ENCODE measurements at regions not wholly inside any gene's neighbourhood (a gene's known extent, or its start where the extent isn't known, plus 50 kb on each side); places are given as distances from the start of the nearest gene placed in this dataset.
"Not testable (repeated sequence)": the region's sequence is repeated elsewhere in the genome, so short reads cannot be mapped to it uniquely, and the experiment has no call there.

GRCh38 chr1:181930187-181930586, 131.3 kb downstream of the ZNF648 start:
- ATAC-seq (ENCODE audit: low read depth in 2 of 2) (no peak), DNase-seq (no peak)
- Mint-ChIP-seq H3K27ac (no peak overlapping the region), H3K36me3 (no peaks in the 10 kb centered on the region), H3K4me1 (no peaks in the 10 kb centered on the region), H3K4me3 (no peak overlapping the region), H3K27me3 (peaks cover 0 to 7% (median 0%) of the 10 kb centered on the region in 3 donors), H3K9me3 (peaks cover 0 to 7% (median 0%) of the 10 kb centered on the region in 7 donors)

- ATAC-seq (ENCODE audit: low read depth in 2 of 2) = no peak
- no peak overlapping the region for H3K4me3 Mint-ChIP-seq
- no peaks in the 10 kb centered on the region for H3K4me1 Mint-ChIP-seq
- H3K36me3 Mint-ChIP-seq = no peaks in the 10 kb centered on the region
- no peak overlapping the region for H3K27ac Mint-ChIP-seq
- H3K9me3 Mint-ChIP-seq = peaks cover 0 to 13% (median 5%) of the 10 kb centered on the region in 7 donors
- no peak for DNase-seq
- peaks cover 0 to 7% (median under 1%) of the 10 kb centered on the region in 3 donors for H3K27me3 Mint-ChIP-seq
These were observed 134.8 kb downstream of the ZNF648 start for GRCh38 chr1:181926697-181927096.

GRCh38 chr1:181924034-181924433, 137.5 kb downstream of the ZNF648 start:
- H3K4me3 Mint-ChIP-seq; DNase-seq; H3K4me1 Mint-ChIP-seq; ATAC-seq (ENCODE audit: low read depth in 2 of 2); H3K27me3 Mint-ChIP-seq; H3K27ac Mint-ChIP-seq; H3K36me3 Mint-ChIP-seq: not testable (repeated sequence)
- H3K9me3 Mint-ChIP-seq = peaks cover 0 to 14% (median 5%) of the 10 kb centered on the region in 7 donors

GRCh38 chr1:181919542-181919941, 142.0 kb downstream of the ZNF648 start:
- Mint-ChIP-seq H3K36me3 (no peaks in the 10 kb centered on the region), H3K27me3 (peaks cover 6 to 7% (median 6%) of the 10 kb centered on the region in 3 donors), H3K4me1 (no peaks in the 10 kb centered on the region), H3K4me3 (no peak overlapping the region), H3K9me3 (peaks cover under 1 to 21% (median 4%) of the 10 kb centered on the region in 7 donors), H3K27ac (no peak overlapping the region)
- no peak for ATAC-seq (ENCODE audit: low read depth in 2 of 2)
- DNase-seq = no peak

GRCh38 chr1:181918880-181919525, 142.5 kb downstream of the ZNF648 start:
- no peak for ATAC-seq (ENCODE audit: low read depth in 2 of 2)
- Mint-ChIP-seq H3K36me3 (no peaks in the 10 kb centered on the region), H3K4me3 (no peak overlapping the region), H3K27ac (no peak overlapping the region), H3K4me1 (no peaks in the 10 kb centered on the region), H3K9me3 (peaks cover 0 to 24% (median 4%) of the 10 kb centered on the region in 7 donors), H3K27me3 (peaks cover 6 to 7% (median 6%) of the 10 kb centered on the region in 3 donors)
- no peak for DNase-seq

- H3K4me3 Mint-ChIP-seq = no peak overlapping the region
- ATAC-seq (ENCODE audit: low read depth in 2 of 2) (no peak), DNase-seq (no peak)
- H3K9me3 Mint-ChIP-seq = peaks cover 0 to 20% (median 7%) of the 10 kb centered on the region in 7 donors
- H3K36me3 Mint-ChIP-seq = no peaks in the 10 kb centered on the region
- no peak overlapping the region for H3K27ac Mint-ChIP-seq
- no peaks in the 10 kb centered on the region for H3K4me1 Mint-ChIP-seq
- H3K27me3 Mint-ChIP-seq = peaks cover 8 to 15% (median 9%) of the 10 kb centered on the region in 3 donors
These were observed 149.8 kb downstream of the ZNF648 start for GRCh38 chr1:181911715-181912114.

GRCh38 chr1:181910905-181911304, 150.6 kb downstream of the ZNF648 start:
- Mint-ChIP-seq H3K36me3 (no peaks in the 10 kb centered on the region), H3K4me1 (no peaks in the 10 kb centered on the region), H3K27me3 (peaks cover 10 to 15% (median 11%) of the 10 kb centered on the region in 3 donors), H3K9me3 (peaks cover 0 to 16% (median 7%) of the 10 kb centered on the region in 7 donors), H3K4me3 (no peak overlapping the region), H3K27ac (no peak overlapping the region)
- ATAC-seq (ENCODE audit: low read depth in 2 of 2) = no peak
- no peak for DNase-seq

GRCh38 chr1:181909010-181909409, 152.5 kb downstream of the ZNF648 start:
- no peak overlapping the region for H3K4me3 Mint-ChIP-seq
- DNase-seq = no peak

GRCh38 chr1:181906631-181907030, 154.9 kb downstream of the ZNF648 start:
- no peak overlapping the region for H3K4me3 Mint-ChIP-seq
- peaks cover 10 to 23% (median 14%) of the 10 kb centered on the region in 3 donors for H3K27me3 Mint-ChIP-seq
- no peaks in the 10 kb centered on the region for H3K4me1 Mint-ChIP-seq
- H3K9me3 Mint-ChIP-seq = peaks cover 0 to 7% (median 4%) of the 10 kb centered on the region in 7 donors
- H3K36me3 Mint-ChIP-seq = no peaks in the 10 kb centered on the region
- H3K27ac Mint-ChIP-seq = no peak overlapping the region
- DNase-seq (no peak), ATAC-seq (ENCODE audit: low read depth in 2 of 2) (no peak)

More at GRCh38 chr1:181909010-181909409, 152.5 kb downstream of the ZNF648 start:
- Mint-ChIP-seq H3K27ac (no peak overlapping the region), H3K27me3 (peaks cover 10 to 21% (median 14%) of the 10 kb centered on the region in 3 donors), H3K4me1 (no peaks in the 10 kb centered on the region), H3K36me3 (no peaks in the 10 kb centered on the region), H3K9me3 (peaks cover 0 to 7% (median 4%) of the 10 kb centered on the region in 7 donors)
- ATAC-seq (ENCODE audit: low read depth in 2 of 2) = no peak

- H3K27me3 Mint-ChIP-seq = peaks cover 10 to 22% (median 11%) of the 10 kb centered on the region in 3 donors
- no peaks in the 10 kb centered on the region for H3K36me3 Mint-ChIP-seq
- ATAC-seq (ENCODE audit: low read depth in 2 of 2) (no peak), DNase-seq (no peak)
- H3K4me3 Mint-ChIP-seq = no peak overlapping the region
- H3K9me3 Mint-ChIP-seq = peaks cover 0 to 6% (median 3%) of the 10 kb centered on the region in 7 donors
- H3K27ac Mint-ChIP-seq = no peak overlapping the region
- no peaks in the 10 kb centered on the region for H3K4me1 Mint-ChIP-seq
These were observed 155.4 kb downstream of the ZNF648 start for GRCh38 chr1:181905944-181906597.

- DNase-seq (no peak), ATAC-seq (ENCODE audit: low read depth in 2 of 2) (no peak)
- H3K27me3 Mint-ChIP-seq = no peaks in the 10 kb centered on the region
- H3K27ac Mint-ChIP-seq = no peak overlapping the region
- no peak overlapping the region for H3K4me3 Mint-ChIP-seq
- no peaks in the 10 kb centered on the region for H3K36me3 Mint-ChIP-seq
- H3K9me3 Mint-ChIP-seq = no peaks in the 10 kb centered on the region
- H3K4me1 Mint-ChIP-seq = no peaks in the 10 kb centered on the region
These were observed 162.7 kb downstream of the ZNF648 start for GRCh38 chr1:181898773-181899172.

GRCh38 chr1:181896824-181897223, 164.7 kb downstream of the ZNF648 start:
- no peaks in the 10 kb centered on the region for H3K27me3 Mint-ChIP-seq

GRCh38 chr1:181894439-181894859, 167.1 kb downstream of the ZNF648 start:
- H3K27ac Mint-ChIP-seq = no peak overlapping the region
- no peak overlapping the region for H3K4me3 Mint-ChIP-seq
- no peaks in the 10 kb centered on the region for H3K36me3 Mint-ChIP-seq
- no peaks in the 10 kb centered on the region for H3K27me3 Mint-ChIP-seq
- ATAC-seq (ENCODE audit: low read depth in 2 of 2) = no peak
- DNase-seq = no peak
- H3K9me3 Mint-ChIP-seq = peaks cover 0 to 22% (median 6%) of the 10 kb centered on the region in 7 donors
- H3K4me1 Mint-ChIP-seq = no peaks in the 10 kb centered on the region

More at GRCh38 chr1:181896824-181897223, 164.7 kb downstream of the ZNF648 start:
- Mint-ChIP-seq H3K36me3 (no peaks in the 10 kb centered on the region), H3K9me3 (peaks cover 0 to 18% (median 5%) of the 10 kb centered on the region in 7 donors), H3K27ac (no peak overlapping the region), H3K4me3 (no peak overlapping the region), H3K4me1 (no peaks in the 10 kb centered on the region)
- no peak for DNase-seq
- no peak for ATAC-seq (ENCODE audit: low read depth in 2 of 2)

- Mint-ChIP-seq H3K27me3 (no peaks in the 10 kb centered on the region), H3K4me3 (no peak overlapping the region), H3K27ac (no peak overlapping the region), H3K4me1 (no peaks in the 10 kb centered on the region), H3K36me3 (no peaks in the 10 kb centered on the region), H3K9me3 (peaks cover 0 to 22% (median 6%) of the 10 kb centered on the region in 7 donors)
- no peak for ATAC-seq (ENCODE audit: low read depth in 2 of 2)
- no peak for DNase-seq
These were observed 167.6 kb downstream of the ZNF648 start for GRCh38 chr1:181893937-181894336.

Data from naive B cell (primary cell).